ENCODE measurements at regions not wholly inside any gene's neighbourhood (a gene's known extent, or its start where the extent isn't known, plus 50 kb on each side); places are given as distances from the start of the nearest gene placed in this dataset.

- TF ChIP-seq CTCF (conservative IDR thresholded peaks at IDR 0.05; ENCODE audit: low read depth, low read length) (no peak), EZH2 (IDR thresholded peaks at IDR 0.05; ENCODE audit: low read length, unreplicated experiment) (no peak)
Measured at GRCh38 chr2:120461546-120462537, 115.9 kb downstream of the INHBB start.

Measured in PC-3 (cell line).